ENCODE measurements at regions not wholly inside any gene's neighbourhood (a gene's known extent, or its start where the extent isn't known, plus 50 kb on each side); places are given as distances from the start of the nearest gene placed in this dataset.

- Histone ChIP-seq H3K27ac (ENCODE audit: low read length) (no peak overlapping the region), H3K4me1 (ENCODE audit: low read length) (no peaks in the 10 kb centered on the region), H3K9me3 (ENCODE audit: insufficient read depth, low read length) (no peaks in the 10 kb centered on the region), H2AFZ (ENCODE audit: low read depth, low read length) (no peak overlapping the region), H3K4me3 (ENCODE audit: low read length) (no peak overlapping the region), H3K4me2 (ENCODE audit: low read length) (no peak overlapping the region), H3K79me2 (ENCODE audit: low read length) (no peaks in the 10 kb centered on the region), H3K9ac (ENCODE audit: low read length) (no peak overlapping the region), H3K36me3 (replicated peaks; ENCODE audit: low read depth, low read length) (no peaks in the 10 kb centered on the region), H3K27me3 (ENCODE audit: low read depth, low read length) (no peaks in the 10 kb centered on the region), H4K20me1 (ENCODE audit: insufficient read depth, low read length) (no peaks in the 10 kb centered on the region)
- TF ChIP-seq EZH2phosphoT487 (IDR thresholded peaks at IDR 0.05; ENCODE audit: low read depth) (no peak), CTCF (IDR thresholded peaks at IDR 0.05; ENCODE audit: low read depth, low read length) (no peak)
These were observed 181.7 kb upstream of the CHRNA7 start for GRCh38 chr15:31848621-31849020.

GRCh38 chr15:31852933-31853799 lies 177.1 kb upstream of the CHRNA7 start:
- H3K27me3 ChIP-seq (ENCODE audit: low read depth, low read length): no peaks in the 10 kb centered on the region
- H3K4me1 ChIP-seq (ENCODE audit: low read length): peaks cover 4% of the 10 kb centered on the region; the same call in 1 of the 2 replicates
- no peaks in the 10 kb centered on the region for H3K79me2 ChIP-seq (ENCODE audit: low read length)
- no peak overlapping the region for H3K4me2 ChIP-seq (ENCODE audit: low read length)
- H3K9ac ChIP-seq (ENCODE audit: low read length): no peak overlapping the region
- no peak overlapping the region for H3K4me3 ChIP-seq (ENCODE audit: low read length)
- TF ChIP-seq EZH2phosphoT487 (IDR thresholded peaks at IDR 0.05; ENCODE audit: low read depth) (no peak), CTCF (IDR thresholded peaks at IDR 0.05; ENCODE audit: low read depth, low read length) (no peak)
- H4K20me1 ChIP-seq (ENCODE audit: insufficient read depth, low read length): no peaks in the 10 kb centered on the region
- no peak overlapping the region for H2AFZ ChIP-seq (ENCODE audit: low read depth, low read length)
- no peaks in the 10 kb centered on the region for H3K36me3 ChIP-seq (replicated peaks; ENCODE audit: low read depth, low read length)
- H3K9me3 ChIP-seq (ENCODE audit: insufficient read depth, low read length): no peaks in the 10 kb centered on the region
- H3K27ac ChIP-seq (ENCODE audit: low read length): no peak overlapping the region

DNA sequence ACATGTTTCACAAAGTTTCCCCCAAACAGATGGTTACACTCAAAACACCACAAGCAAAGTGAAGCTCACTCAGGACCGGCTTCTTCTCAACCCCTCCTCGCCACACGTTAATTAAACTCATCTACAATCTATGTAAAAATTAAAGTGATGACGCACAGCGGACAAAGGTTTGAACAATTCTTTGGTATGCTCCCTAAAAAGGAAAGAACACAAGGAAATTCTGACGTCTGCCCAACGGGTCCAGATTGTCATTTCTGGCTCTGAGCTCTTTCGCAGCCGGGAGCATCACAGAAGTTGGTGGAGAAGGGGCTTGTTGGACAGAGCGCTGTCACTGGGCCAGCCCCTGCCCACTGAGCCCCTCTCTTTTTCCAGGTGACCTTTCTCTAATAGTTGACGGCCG lies 173.7 kb upstream of the CHRNA7 start:
- H3K27me3 ChIP-seq (ENCODE audit: low read depth, low read length): no peaks in the 10 kb centered on the region
- H3K4me1 ChIP-seq (ENCODE audit: low read length): peaks cover 7% of the 10 kb centered on the region
- no peaks in the 10 kb centered on the region for H3K79me2 ChIP-seq (ENCODE audit: low read length)
- no peaks in the 10 kb centered on the region for H4K20me1 ChIP-seq (ENCODE audit: insufficient read depth, low read length)
- H3K36me3 ChIP-seq (replicated peaks; ENCODE audit: low read depth, low read length): no peaks in the 10 kb centered on the region
- TF ChIP-seq CTCF (IDR thresholded peaks at IDR 0.05; ENCODE audit: low read depth, low read length) (no peak), EZH2phosphoT487 (IDR thresholded peaks at IDR 0.05; ENCODE audit: low read depth) (no peak)
- H3K9ac ChIP-seq (ENCODE audit: low read length): no peak overlapping the region
- H3K27ac ChIP-seq (ENCODE audit: low read length): no peak overlapping the region
- H3K9me3 ChIP-seq (ENCODE audit: insufficient read depth, low read length): no peaks in the 10 kb centered on the region
- H3K4me2 ChIP-seq (ENCODE audit: low read length): no peak overlapping the region
- H3K4me3 ChIP-seq (ENCODE audit: low read length): no peak overlapping the region
- H2AFZ ChIP-seq (ENCODE audit: low read depth, low read length): no peak overlapping the region

DNA sequence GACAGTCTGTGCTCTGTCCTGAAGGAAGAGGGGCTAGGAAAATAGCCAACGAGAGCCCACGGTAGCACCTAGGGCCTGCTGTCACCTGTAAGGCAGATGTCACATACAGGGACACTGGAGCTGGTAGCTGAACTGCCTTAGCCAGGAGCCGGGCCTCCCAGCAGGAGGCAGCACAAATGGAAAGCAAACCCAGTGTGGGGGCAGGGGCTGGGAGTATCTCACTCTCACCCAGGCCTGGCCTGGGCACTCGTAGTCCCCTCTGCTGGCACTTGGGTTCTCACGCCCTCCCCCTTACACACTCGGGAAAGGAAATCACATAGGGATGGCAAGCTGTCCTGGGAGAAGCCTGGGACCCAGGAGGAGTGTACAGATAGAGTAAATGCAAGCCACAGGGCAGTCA lies 173.1 kb upstream of the CHRNA7 start:
- Histone ChIP-seq H3K9ac (ENCODE audit: low read length) (no peak overlapping the region), H4K20me1 (ENCODE audit: insufficient read depth, low read length) (no peaks in the 10 kb centered on the region), H3K79me2 (ENCODE audit: low read length) (no peaks in the 10 kb centered on the region), H3K4me1 (ENCODE audit: low read length) (peaks cover 7% of the 10 kb centered on the region), H3K36me3 (replicated peaks; ENCODE audit: low read depth, low read length) (no peaks in the 10 kb centered on the region), H2AFZ (ENCODE audit: low read depth, low read length) (no peak overlapping the region), H3K27me3 (ENCODE audit: low read depth, low read length) (no peaks in the 10 kb centered on the region), H3K9me3 (ENCODE audit: insufficient read depth, low read length) (no peaks in the 10 kb centered on the region), H3K27ac (ENCODE audit: low read length) (no peak overlapping the region), H3K4me2 (ENCODE audit: low read length) (no peak overlapping the region), H3K4me3 (ENCODE audit: low read length) (no peak overlapping the region)
- TF ChIP-seq CTCF (IDR thresholded peaks at IDR 0.05; ENCODE audit: low read depth, low read length) (no peak), EZH2phosphoT487 (IDR thresholded peaks at IDR 0.05; ENCODE audit: low read depth) (no peak)
